A549 (cell line): ENCODE measurements at regions not wholly inside any gene's neighbourhood (a gene's known extent, or its start where the extent isn't known, plus 50 kb on each side); places are given as distances from the start of the nearest gene placed in this dataset.

Experiments used
- ATAC-seq, 2 experiments: fragments of 200-7000 bp in 1 of 2; fragments of >200 bp in 1 of 2; cut with Nextera tagmentation in 1 of 2; cut with Tn5 transposase in 1 of 2; 3 replicates each; pipeline versions ENCODE4 v1.8.0 to v1.9.1; 2018 to 2020; ENCODE audit warnings: mild to moderate bottlenecking in 1 of 2, moderate library complexity in 1 of 2
- CTCF ChIA-PET: fragments of 300-600 bp; sonication (Branson Sonifier 250); formaldehyde crosslinking; extraction: SDS; loops from one replicate; lab custom pipeline; 2021; ENCODE audit warnings: antibody characterized with exemption, inconsistent platforms; lab: Yijun Ruan, JAX
- POLR2A ChIA-PET: fragments of 350-600 bp; formaldehyde crosslinking; extraction: SDS; loops from one replicate; lab custom pipeline; 2021; ENCODE audit warnings: antibody characterized with exemption, inconsistent platforms; lab: Yijun Ruan, JAX
- DNase-seq, 2 experiments: peaks; one replicate each; pipeline versions ENCODE4 v3.0.0 to v3.0.0-alpha.2; 2011 to 2016; ENCODE audit warnings: low read depth in 1 of 2, low spot score in 1 of 2
- FAIRE-seq: peaks from 2 replicates; lab custom pipeline; 2011; peaks lifted over from hg19 to GRCh38; lab: Jason Lieb, UNC
- H3K27ac ChIP-seq, 2 experiments: fragments of >200 bp; sonication (Bioruptor Twin); formaldehyde crosslinking; 3 replicates each; pipeline ENCODE4 v1.5.1; 2016 to 2017
- H3K4me1 ChIP-seq: fragments of >200 bp; sonication (Bioruptor Twin); formaldehyde crosslinking; 3 replicates; pipeline ENCODE4 v1.6.1; 2016
- H3K4me2 ChIP-seq: fragments of >200 bp; sonication (Bioruptor Twin); formaldehyde crosslinking; 3 replicates; pipeline ENCODE4 v1.6.1; 2016
- H3K4me3 ChIP-seq: fragments of >200 bp; sonication (Bioruptor Twin); formaldehyde crosslinking; 3 replicates; pipeline ENCODE4 v1.5.1; 2016
- H3K9me3 ChIP-seq: fragments of >200 bp; sonication (Bioruptor Twin); formaldehyde crosslinking; 3 replicates; pipeline ENCODE4 v1.6.1; 2016
- CBX8 ChIP-seq: fragments of 200-600 bp; sonication (generic); IDR thresholded peaks from 2 replicates; pipeline ENCODE4 v1.6.1; 2016
- CEBPB ChIP-seq, 2 experiments: fragments of >200 bp in 1 of 2; sonication (Bioruptor Twin) in 1 of 2; formaldehyde crosslinking in 1 of 2; IDR thresholded peaks; 2 replicates each; pipeline ENCODE4 v1.6.1; 2012 to 2016
- CTCF ChIP-seq: fragments of >200 bp; sonication (Bioruptor Twin); formaldehyde crosslinking; IDR thresholded peaks from 3 replicates; pipeline ENCODE4 v1.5.1; 2016
- EHMT2 ChIP-seq: fragments of 200-600 bp; sonication (generic); IDR thresholded peaks from 2 replicates; pipeline ENCODE4 v1.6.1; 2016; ENCODE audit warnings: antibody characterized with exemption, low read depth, mild to moderate bottlenecking, moderate library complexity
- ESRRA ChIP-seq: fragments of 150-350 bp; IDR thresholded peaks from 2 replicates; pipeline ENCODE4 v1.6.1; 2014; ENCODE audit warnings: mild to moderate bottlenecking, low read length, borderline replicate concordance
- FOSL2 ChIP-seq, 2 experiments: fragments of 450-650 bp in 1 of 2; fragments of >200 bp in 1 of 2; sonication (Bioruptor Twin) in 1 of 2; formaldehyde crosslinking; IDR thresholded peaks; 2 replicates each; pipeline versions ENCODE4 v1.5.0 to v1.6.1; 2016 to 2020; ENCODE audit warnings: mild to moderate bottlenecking in 1 of 2, moderate library complexity in 1 of 2
- HES2 ChIP-seq: fragments of >200 bp; sonication (Bioruptor Twin); formaldehyde crosslinking; IDR thresholded peaks from 2 replicates; pipeline ENCODE4 v1.6.1; 2016
- JUN ChIP-seq, 2 experiments: fragments of >200 bp; sonication (Bioruptor Twin); formaldehyde crosslinking; IDR thresholded peaks; 2 replicates in 1 of 2; 3 replicates in 1 of 2; pipeline ENCODE4 v1.6.1; 2016 to 2017
- KDM1A ChIP-seq: fragments of 200-600 bp; sonication (generic); IDR thresholded peaks from 2 replicates; pipeline ENCODE4 v1.6.1; 2016; ENCODE audit warnings: low read depth, mild to moderate bottlenecking
- KDM5A ChIP-seq: fragments of 200-600 bp; sonication (generic); IDR thresholded peaks from 2 replicates; pipeline ENCODE4 v1.6.1; 2016; ENCODE audit warnings: antibody characterized with exemption, mild to moderate bottlenecking
- MAX ChIP-seq: IDR thresholded peaks from 2 replicates; pipeline ENCODE4 v1.6.1; 2012
- POLR2A ChIP-seq: IDR thresholded peaks from 2 replicates; pipeline ENCODE4 v1.6.1; 2012; ENCODE audit warnings: mild to moderate bottlenecking, low read length
- POLR2AphosphoS2 ChIP-seq: conservative IDR thresholded peaks from 2 replicates; pipeline ENCODE4 v1.6.1; 2012; ENCODE audit warnings: low read length, improper control_type of control experiment, inconsistent platforms
- SMC3 ChIP-seq: fragments of >200 bp; sonication (Bioruptor Twin); formaldehyde crosslinking; IDR thresholded peaks from 3 replicates; pipeline ENCODE4 v1.6.1; 2018; ENCODE audit warnings: inconsistent platforms
- SREBF2 ChIP-seq: fragments of 450-650 bp; IDR thresholded peaks from 2 replicates; pipeline ENCODE4 v1.6.1; 2014; ENCODE audit warnings: mild to moderate bottlenecking, moderate library complexity
- TP53 ChIP-seq: fragments of 250-450 bp; sonication (Bioruptor Pico); IDR thresholded peaks from 2 replicates; pipeline ENCODE4 v1.5.0; 2021; ENCODE audit warnings: mild to moderate bottlenecking, moderate library complexity
- ZC3H11A ChIP-seq: fragments of 450-650 bp; IDR thresholded peaks from 2 replicates; pipeline ENCODE4 v1.6.1; 2014; ENCODE audit warnings: antibody characterized with exemption, mild to moderate bottlenecking
- ZFP36 ChIP-seq: fragments of 450-650 bp; IDR thresholded peaks from 2 replicates; pipeline ENCODE4 v1.6.1; 2014; ENCODE audit warnings: borderline replicate concordance; ENCODE audit not compliant: partially characterized antibody
- ZNF302 ChIP-seq: fragments of 250-450 bp; sonication (Bioruptor Pico); IDR thresholded peaks from 2 replicates; pipeline ENCODE4 v1.9.0; 2021; ENCODE audit warnings: inconsistent platforms, mild to moderate bottlenecking, moderate library complexity
- ZSCAN20 ChIP-seq: fragments of 250-450 bp; sonication (Bioruptor Pico); IDR thresholded peaks from 2 replicates; pipeline ENCODE4 v1.8.0; 2022; ENCODE audit warnings: mild to moderate bottlenecking, moderate library complexity
- WGBS: methylation state at CpG from one replicate; pipeline ENCODE4 v1.1.6; 2017; ENCODE audit errors: missing lambda C conversion rate; 5-methylcytosine and 5-hydroxymethylcytosine counted together
- TF ChIP-seq, protein P1 (sequence below): fragments of >200 bp; sonication (Bioruptor Twin); formaldehyde crosslinking; IDR thresholded peaks from 3 replicates; pipeline ENCODE4 v1.6.1; 2016

- Histone ChIP-seq H3K9me3 (no peaks in the 10 kb centered on the region), H3K4me1 (no peaks in the 10 kb centered on the region), H3K4me2 (no peak overlapping the region), H3K27ac (no peak overlapping the region), H3K4me3 (no peak overlapping the region)
- WGBS: 0% methylated on average over 3 of the region's 3 CpGs
- TF ChIP-seq TP53 (CRISPR knock-in tag) (no peak), MAX (no peak), CBX8 (no peak), ESRRA (no peak), SMC3 (no peak), POLR2AphosphoS2 (no peak), CTCF (no peak), KDM5A (no peak)
- ATAC-seq (no peak), FAIRE-seq (no peak), DNase-seq (no peak)
- CTCF ChIA-PET: no interaction called here
- POLR2A ChIA-PET: no interaction called here
Measured at GRCh38 chr16:73672135-73672534, 624.2 kb upstream of the ZFHX3 start.

DNA sequence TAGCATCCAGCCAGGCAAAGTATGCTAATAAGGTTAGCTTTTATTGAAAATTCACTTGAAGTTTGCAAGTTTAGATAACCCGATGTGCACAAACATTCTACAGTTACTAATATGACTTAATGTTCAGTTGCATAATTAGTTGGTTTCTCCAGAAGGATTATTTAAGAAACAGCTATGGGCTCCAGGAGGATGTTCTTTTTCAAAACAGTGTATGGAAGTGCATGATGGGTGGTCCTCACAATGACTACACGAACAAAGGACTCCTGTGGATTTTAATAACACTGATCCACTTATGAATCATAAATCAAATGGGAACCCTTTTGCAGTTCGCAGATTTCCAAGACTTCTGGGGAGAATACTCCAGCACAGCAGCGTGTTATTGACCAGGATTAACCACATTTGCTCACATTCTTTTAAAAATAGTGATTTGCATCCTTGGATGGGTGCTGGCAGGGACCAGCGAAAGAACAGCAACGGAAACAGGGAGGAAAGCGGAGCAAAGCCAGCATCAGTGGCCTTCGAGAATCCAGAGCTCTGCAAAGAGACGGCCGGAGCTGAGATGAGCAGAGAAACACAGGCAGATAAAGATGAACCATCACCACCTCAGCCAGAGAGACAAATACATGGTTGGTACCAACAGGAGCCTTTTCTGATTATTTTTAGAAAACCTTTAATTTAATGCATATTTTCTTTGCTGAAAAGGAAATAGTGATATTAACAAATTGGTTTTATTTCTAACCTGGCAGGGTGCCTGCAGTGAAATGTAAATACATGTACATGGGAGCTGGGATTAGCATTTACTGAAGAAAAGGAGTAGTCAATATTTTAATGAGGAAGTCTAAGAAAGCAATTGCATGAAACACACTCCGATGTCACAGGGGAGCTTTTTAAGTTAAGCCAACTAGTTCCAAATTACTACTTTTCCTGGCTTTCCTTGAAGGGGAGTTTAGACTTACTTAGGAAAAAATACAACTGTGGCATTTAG is 623.2 kb upstream of the ZFHX3 start:
- Histone ChIP-seq H3K4me1 (no peaks in the 10 kb centered on the region), H3K4me3 (no peak overlapping the region), H3K9me3 (0 out of 3 replicates have a peak, but pooled peaks cover 2% of the 10 kb centered on the region), H3K4me2 (no peak overlapping the region), H3K27ac (no peak overlapping the region)
- 4% methylated on average over 11 of the region's 11 CpGs for WGBS
- FAIRE-seq (no peak), DNase-seq (no peak), ATAC-seq (no peak)
- CTCF ChIA-PET: no interaction called here
- no peak for TF ChIP-seq HES2
- TF ChIP-seq EHMT2: no peak
- TF ChIP-seq KDM1A: no peak
- no peak for TF ChIP-seq CEBPB (IDR thresholded peaks at IDR 0.05)
- TF ChIP-seq ZFP36: no peak
- no peak for TF ChIP-seq SREBF2
- no peak for TF ChIP-seq POLR2A
- no peak for TF ChIP-seq ZNF302 (CRISPR knock-in tag)
- TF ChIP-seq FOSL2 (IDR thresholded peaks at IDR 0.05): no peak
- TF ChIP-seq FOSL2 (CRISPR knock-in tag; IDR thresholded peaks at IDR 0.05): no peak
- TF ChIP-seq JUN (IDR thresholded peaks at IDR 0.05): no peak
- POLR2A ChIA-PET: no interaction called here

- 7% methylated on average over 4 of the region's 4 CpGs for WGBS
- H3K4me3 ChIP-seq: no peak overlapping the region
- H3K9me3 ChIP-seq: 0 out of 3 replicates have a peak, but pooled peaks cover 2% of the 10 kb centered on the region
- H3K27ac ChIP-seq: no peak overlapping the region
- DNase-seq: no peak
- H3K4me1 ChIP-seq: no peaks in the 10 kb centered on the region
- FAIRE-seq: no peak
- H3K4me2 ChIP-seq: no peak overlapping the region
- no peak for ATAC-seq
- ChIA-PET CTCF (interaction anchor here (0.5 kb wide), 1 partner anchor 302 kb away, joined by 3 read pairs; no protein-coding TSS in a partner anchor), POLR2A (no interaction called here)
- TF ChIP-seq ZC3H11A (no peak), CEBPB (IDR thresholded peaks at IDR 0.05) (no peak), ZSCAN20 (CRISPR knock-in tag) (no peak), ZNF302 (CRISPR knock-in tag) (no peak), CBX8 (no peak)
- TF ChIP-seq, protein P1, sequence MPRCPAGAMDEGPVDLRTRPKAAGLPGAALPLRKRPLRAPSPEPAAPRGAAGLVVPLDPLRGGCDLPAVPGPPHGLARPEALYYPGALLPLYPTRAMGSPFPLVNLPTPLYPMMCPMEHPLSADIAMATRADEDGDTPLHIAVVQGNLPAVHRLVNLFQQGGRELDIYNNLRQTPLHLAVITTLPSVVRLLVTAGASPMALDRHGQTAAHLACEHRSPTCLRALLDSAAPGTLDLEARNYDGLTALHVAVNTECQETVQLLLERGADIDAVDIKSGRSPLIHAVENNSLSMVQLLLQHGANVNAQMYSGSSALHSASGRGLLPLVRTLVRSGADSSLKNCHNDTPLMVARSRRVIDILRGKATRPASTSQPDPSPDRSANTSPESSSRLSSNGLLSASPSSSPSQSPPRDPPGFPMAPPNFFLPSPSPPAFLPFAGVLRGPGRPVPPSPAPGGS: no peak
Measured at GRCh38 chr16:73669535-73670274, 621.8 kb upstream of the ZFHX3 start.
